ENCODE measurements at regions not wholly inside any gene's neighbourhood (a gene's known extent, or its start where the extent isn't known, plus 50 kb on each side); places are given as distances from the start of the nearest gene placed in this dataset.

GRCh38 chr9:131809941-131810344, 70.1 kb upstream of the RAPGEF1 start:
- DNase-seq = no peak

- DNase-seq = no peak
Observed at GRCh38 chr9:131808291-131808690, 68.4 kb upstream of the RAPGEF1 start.

- DNase-seq = no peak
Observed at GRCh38 chr9:131807144-131807983, 67.5 kb upstream of the RAPGEF1 start.

- DNase-seq = no peak
Observed at GRCh38 chr9:131805803-131806202, 65.9 kb upstream of the RAPGEF1 start.

GRCh38 chr9:131804826-131805225, 65.0 kb upstream of the RAPGEF1 start:
- DNase-seq = no peak

- DNase-seq = no peak
Observed at GRCh38 chr9:131803758-131804411, 64.0 kb upstream of the RAPGEF1 start.

DNA sequence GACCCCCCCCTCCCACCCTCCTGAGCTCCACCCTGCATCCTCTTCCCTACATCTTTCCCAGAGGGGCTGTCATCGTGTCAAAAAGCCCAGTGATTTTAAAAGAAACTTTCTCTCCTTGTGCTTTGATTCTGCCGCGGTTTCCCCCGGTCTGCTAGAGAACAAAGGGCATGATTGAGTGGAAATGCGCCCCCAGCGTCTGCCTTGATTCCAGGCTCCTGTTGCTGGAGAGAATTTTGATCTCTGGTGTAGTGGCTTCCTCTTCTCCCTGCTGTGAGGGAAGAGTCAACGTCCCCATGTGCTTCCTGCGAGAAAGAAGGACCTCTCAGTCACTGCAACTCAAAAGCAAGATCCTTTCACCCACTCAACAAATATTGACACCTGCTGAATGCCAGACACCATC, 61.9 kb upstream of the RAPGEF1 start:
- DNase-seq = no peak

DNA sequence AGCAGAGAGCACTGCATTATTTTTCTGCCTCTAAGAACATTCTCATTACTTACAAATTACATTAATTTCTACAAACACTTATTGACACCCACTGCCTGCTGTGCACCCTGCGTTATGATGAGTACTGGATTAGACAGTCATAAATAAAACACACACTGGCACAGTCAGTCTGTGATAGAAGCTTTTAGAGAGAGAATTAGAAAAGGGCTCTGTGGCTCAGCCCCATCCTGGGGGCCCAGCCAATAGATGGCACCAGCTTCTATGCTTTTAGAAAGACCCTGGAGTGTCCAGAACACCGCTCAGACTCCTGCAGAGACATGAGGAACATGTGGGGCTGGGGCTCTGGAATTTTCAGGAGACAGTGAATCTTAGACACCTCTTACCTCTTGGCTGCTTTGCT, 61.0 kb upstream of the RAPGEF1 start:
- DNase-seq = no peak

DNA sequence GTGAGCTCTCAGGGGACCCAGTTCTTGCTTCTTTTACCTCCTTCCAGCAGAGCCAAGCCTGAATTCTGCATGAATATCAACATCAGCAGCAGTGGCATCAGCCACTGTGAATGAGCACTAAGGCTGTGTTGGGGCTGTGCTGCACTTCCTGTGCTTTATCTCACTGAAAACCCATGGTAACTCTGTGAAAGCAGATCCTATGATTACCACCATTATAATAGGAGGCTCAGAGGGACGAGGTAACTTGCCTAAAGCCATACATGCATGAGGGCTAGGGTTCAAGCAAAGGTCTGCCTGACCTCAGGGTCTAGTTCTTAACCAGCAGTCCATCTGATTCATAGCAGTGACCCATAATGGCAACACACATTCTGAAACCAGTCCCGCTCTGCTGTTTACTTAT, 60.5 kb upstream of the RAPGEF1 start:
- no peak for DNase-seq

DNA sequence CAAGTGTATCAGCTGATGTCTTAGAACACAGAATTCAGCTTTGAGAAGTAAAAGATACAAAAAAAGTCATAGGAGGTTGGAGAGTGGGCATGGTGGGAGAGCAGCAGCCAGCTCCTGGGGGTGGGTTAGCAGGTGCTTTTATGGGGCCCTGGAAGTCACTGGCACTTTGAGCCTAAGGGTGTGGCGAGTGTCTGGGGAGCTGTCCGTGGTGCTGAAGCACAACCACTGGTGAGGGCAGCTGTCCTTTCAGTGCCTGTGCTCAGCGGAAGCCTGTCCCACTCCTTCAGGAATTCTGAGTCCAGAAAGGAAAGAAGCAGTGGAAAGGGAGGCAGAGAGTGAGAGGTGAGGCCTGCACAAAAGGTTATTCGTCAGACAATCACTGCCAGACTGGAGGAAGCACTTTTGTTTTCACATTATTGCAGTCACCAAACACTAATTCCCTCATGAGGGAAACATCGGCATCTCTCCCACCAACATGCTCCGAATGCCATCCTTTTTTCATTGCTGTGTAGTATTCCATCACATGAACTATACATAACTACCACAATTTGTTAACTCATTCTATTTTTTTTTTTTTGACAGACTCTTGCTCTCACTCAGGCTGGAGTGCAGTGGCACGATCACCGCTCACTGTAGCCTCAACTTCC, 59.4 kb upstream of the RAPGEF1 start:
- peak; percentile 49 for DNase-seq

DNA sequence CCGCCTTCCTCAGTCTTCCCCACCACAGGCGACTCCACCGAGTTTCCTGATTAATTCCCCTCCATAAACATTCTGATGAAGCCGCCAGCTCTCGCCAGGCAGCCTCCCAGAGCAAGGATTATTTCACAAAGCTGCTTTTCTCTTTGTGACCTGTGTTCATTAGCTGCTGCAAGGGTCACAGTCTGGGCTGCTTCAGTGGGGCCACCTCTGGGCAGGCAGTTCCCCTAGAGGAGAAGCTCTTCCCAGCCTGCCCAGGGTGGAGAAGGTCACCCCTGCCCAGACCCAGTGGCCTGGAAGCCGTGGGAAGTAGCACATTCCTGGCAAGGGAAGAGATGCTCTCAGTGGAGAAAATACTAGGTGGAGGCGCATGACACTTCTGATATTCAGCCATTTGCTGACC, 58.4 kb upstream of the RAPGEF1 start:
- no peak for DNase-seq

DNA sequence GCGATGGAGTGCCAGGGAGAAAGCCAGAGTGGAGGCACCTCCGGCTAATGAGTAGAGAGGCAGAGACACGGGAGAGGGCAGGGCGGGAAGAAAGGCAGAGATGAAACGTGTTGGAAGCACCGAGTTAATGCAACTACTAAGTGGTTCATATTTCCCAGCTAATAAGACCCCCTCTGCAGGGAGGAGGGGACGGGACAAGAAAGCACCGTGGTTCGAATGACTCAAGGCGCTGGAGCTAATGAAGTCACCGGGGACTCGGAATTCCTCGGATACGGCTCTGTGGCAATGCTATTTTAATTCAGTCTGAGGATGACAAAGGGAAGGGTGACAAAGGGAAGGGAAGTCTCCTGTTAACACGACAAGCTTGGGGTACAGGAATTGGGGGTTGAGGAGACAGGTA, 54.5 kb upstream of the RAPGEF1 start:
- DNase-seq = no peak

- no peak for DNase-seq
Observed at GRCh38 chr9:131791542-131792254, 51.8 kb upstream of the RAPGEF1 start.

Data from right hindlimb (tissue), 1 donor.